Tibial nerve (tissue), 3 donors: ENCODE measurements at regions not wholly inside any gene's neighbourhood (a gene's known extent, or its start where the extent isn't known, plus 50 kb on each side); places are given as distances from the start of the nearest gene placed in this dataset.

Experiments
- CTCF ChIP-seq, 5 experiments: fragments of 200-600 bp in 3 of 5; fragments of 450-650 bp in 2 of 5; sonication (generic) in 3 of 5; IDR thresholded peaks; one replicate each; pipeline ENCODE4 v1.5.1; 2016 to 2019; ENCODE audit warnings: antibody characterized with exemption in 5 of 5, mild to moderate bottlenecking in 3 of 5, moderate library complexity in 2 of 5
- POLR2A ChIP-seq, 2 donors: fragments of 450-650 bp; IDR thresholded peaks; one replicate each; pipeline ENCODE4 v1.6.1; 2017; ENCODE audit warnings: antibody characterized with exemption in 2 of 2, mild to moderate bottlenecking in 2 of 2, moderate library complexity in 2 of 2

- no peak for TF ChIP-seq POLR2A (IDR thresholded peaks at IDR 0.05)
- no peak for TF ChIP-seq CTCF (IDR thresholded peaks at IDR 0.05)
These were observed 100.5 kb upstream of the DTNBP1 start for GRCh38 chr6:15763364-15763763.
